Bronchial epithelial cell (primary cell): ENCODE measurements at regions not wholly inside any gene's neighbourhood (a gene's known extent, or its start where the extent isn't known, plus 50 kb on each side); places are given as distances from the start of the nearest gene placed in this dataset.

Source experiments
- DNase-seq: peaks from one replicate; pipeline ENCODE4 v3.0.0-alpha.2; 2010; ENCODE audit warnings: low read depth
- FAIRE-seq: peaks from 2 replicates; lab custom pipeline; 2011; peaks lifted over from hg19 to GRCh38; lab: Jason Lieb, UNC
- H3K27me3 ChIP-seq: 2 replicates; pipeline ENCODE4 v1.5.1; 2011; ENCODE audit warnings: low read length; ENCODE audit not compliant: control insufficient read depth, insufficient read depth
- H3K36me3 ChIP-seq: 2 replicates; pipeline ENCODE4 v1.5.1; 2011; ENCODE audit warnings: low read length; ENCODE audit not compliant: control insufficient read depth, insufficient read depth
- H3K4me3 ChIP-seq: 2 replicates; pipeline ENCODE4 v1.5.1; 2011; ENCODE audit warnings: mild to moderate bottlenecking, low read depth, low read length, control low read depth
- TF ChIP-seq, protein P1 (sequence below): IDR thresholded peaks from 2 replicates; pipeline ENCODE4 v1.5.1; 2011; ENCODE audit warnings: mild to moderate bottlenecking, moderate library complexity, low read length, control low read depth, inconsistent platforms; ENCODE audit not compliant: insufficient read depth, severe bottlenecking

DNA sequence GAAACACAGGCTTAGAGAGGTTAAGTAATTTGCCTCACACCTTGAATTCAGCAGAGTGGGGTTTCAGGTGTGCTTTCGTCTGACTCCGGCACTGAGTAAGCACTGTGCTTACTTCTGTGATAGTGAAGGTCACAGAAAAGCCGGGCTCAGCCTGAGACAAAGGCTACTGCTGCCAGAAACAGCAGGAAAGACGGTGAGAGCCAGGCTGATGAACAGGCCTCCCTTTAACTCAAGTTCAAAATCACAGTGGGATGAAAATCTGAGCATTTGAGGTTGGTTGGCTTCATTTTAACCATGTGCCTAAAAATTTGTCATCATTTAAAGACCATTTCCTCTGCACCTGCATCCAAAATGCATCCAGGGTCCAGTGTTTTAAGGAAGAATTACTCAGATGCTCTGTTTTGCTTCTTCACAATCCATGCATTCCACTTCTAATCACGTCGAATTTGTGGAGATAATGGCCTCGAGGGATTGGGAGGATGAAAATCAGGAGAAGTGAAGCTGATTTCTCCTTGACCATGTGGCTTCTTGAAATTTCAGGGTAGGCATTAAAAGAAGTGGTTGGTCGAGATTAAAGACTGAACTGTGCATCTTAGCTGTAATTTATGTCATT lies 121.2 kb upstream of the LNX1 start:
- Histone ChIP-seq H3K27me3 (no peaks in the 10 kb centered on the region), H3K4me3 (no peak overlapping the region), H3K36me3 (no peaks in the 10 kb centered on the region)
- TF ChIP-seq, protein P1, sequence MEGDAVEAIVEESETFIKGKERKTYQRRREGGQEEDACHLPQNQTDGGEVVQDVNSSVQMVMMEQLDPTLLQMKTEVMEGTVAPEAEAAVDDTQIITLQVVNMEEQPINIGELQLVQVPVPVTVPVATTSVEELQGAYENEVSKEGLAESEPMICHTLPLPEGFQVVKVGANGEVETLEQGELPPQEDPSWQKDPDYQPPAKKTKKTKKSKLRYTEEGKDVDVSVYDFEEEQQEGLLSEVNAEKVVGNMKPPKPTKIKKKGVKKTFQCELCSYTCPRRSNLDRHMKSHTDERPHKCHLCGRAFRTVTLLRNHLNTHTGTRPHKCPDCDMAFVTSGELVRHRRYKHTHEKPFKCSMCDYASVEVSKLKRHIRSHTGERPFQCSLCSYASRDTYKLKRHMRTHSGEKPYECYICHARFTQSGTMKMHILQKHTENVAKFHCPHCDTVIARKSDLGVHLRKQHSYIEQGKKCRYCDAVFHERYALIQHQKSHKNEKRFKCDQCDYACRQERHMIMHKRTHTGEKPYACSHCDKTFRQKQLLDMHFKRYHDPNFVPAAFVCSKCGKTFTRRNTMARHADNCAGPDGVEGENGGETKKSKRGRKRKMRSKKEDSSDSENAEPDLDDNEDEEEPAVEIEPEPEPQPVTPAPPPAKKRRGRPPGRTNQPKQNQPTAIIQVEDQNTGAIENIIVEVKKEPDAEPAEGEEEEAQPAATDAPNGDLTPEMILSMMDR = no peak
- DNase-seq = no peak
- no peak for FAIRE-seq

DNA sequence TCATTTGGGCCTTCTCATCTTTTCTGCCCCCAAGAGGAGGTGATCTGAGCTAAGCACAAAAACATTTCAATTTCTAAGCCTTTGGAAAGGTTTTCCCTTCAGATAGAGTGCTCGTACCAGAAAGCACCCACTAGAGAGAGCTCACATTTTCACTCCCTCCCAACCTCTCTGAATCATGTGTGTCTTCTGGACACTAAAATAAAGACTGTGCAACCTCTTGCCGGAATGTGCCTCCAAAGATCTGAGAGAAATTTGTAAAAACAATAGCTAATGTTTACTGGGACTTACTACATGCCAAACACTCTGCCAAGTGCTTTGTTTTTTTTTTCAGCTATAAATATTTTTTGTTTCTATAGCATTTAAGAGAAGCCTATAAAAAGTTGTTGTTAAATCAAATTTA lies 120.6 kb upstream of the LNX1 start:
- Histone ChIP-seq H3K36me3 (no peaks in the 10 kb centered on the region), H3K4me3 (no peak overlapping the region), H3K27me3 (no peaks in the 10 kb centered on the region)
- TF ChIP-seq, protein P1 = no peak
- DNase-seq (no peak), FAIRE-seq (no peak)

DNA sequence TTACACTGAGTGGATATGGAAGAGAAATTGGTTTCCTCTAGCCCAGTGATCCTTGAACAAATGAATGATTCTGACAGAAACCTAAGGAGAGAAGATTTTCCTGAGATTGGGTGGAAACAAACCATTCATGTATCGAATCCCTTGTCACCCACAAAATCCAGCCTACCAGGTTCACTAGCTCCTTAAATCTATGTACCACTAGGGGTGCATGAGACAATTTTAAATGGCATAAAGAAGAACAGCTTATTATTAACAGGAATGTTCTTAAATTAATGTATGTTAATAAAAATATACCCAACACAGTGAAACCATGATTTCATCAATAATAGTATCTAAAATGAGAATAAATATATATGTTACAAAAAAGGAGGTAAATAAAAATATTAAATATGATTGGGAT lies 118.4 kb upstream of the LNX1 start:
- Histone ChIP-seq H3K27me3 (no peaks in the 10 kb centered on the region), H3K4me3 (no peak overlapping the region), H3K36me3 (no peaks in the 10 kb centered on the region)
- no peak for FAIRE-seq
- TF ChIP-seq, protein P1 = no peak
- DNase-seq = no peak

DNA sequence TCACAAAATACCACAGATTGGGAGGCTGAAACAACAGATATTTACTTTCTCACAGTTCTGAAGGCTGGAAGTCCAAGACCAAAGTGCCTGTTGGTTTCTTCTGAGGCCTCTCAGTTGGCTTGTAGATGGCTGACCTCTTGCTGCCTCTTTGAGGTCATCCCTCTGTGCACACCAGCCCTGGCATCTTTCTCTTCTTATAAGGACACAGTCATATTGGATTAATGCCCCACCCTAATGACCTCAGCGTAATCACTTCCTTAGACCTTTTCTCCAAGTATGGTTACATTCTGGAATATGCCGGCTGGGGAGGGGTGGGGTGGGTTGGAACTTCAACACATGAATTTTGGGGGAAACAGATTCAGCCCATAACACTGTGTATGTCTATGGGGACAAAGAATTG lies 116.2 kb upstream of the LNX1 start:
- FAIRE-seq = no peak

DNA sequence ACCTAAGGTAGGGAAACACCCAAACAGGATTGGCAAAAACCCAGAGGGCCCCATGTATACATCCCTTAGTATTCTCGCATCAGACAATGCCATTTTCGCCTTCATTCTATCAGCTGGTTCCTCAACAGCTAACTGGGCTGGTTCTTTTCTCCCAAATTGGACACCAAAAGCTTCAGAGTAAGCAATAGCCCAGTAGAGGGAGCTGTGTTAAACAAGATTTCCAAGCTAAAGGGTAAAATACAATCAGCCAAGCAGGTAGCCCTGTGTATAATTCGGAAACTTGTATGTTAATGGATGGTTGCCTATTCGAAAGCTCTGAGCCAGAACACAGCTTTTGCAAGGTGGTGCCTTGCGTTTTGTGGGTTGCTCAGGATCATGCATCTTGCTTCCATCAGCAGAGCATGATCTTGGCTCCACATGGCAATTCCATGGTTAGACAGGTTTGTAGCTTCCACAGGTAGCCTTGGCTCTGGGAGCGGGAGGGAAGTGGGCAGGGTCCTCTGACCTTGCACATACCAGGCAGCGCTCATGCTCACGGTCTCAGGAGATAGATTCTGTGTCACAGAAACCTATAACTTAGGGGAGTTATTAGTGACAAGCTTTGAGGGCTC lies 115.2 kb upstream of the LNX1 start:
- FAIRE-seq (no peak), DNase-seq (peak; percentile 62)
- H3K27me3 ChIP-seq = no peaks in the 10 kb centered on the region
- no peak overlapping the region for H3K4me3 ChIP-seq
- TF ChIP-seq, protein P1 = peak; percentile 72
- no peaks in the 10 kb centered on the region for H3K36me3 ChIP-seq

More for the DNA sequence above, 116.2 kb upstream of the LNX1 start:
- no peaks in the 10 kb centered on the region for H3K36me3 ChIP-seq
- H3K27me3 ChIP-seq = no peaks in the 10 kb centered on the region
- no peak overlapping the region for H3K4me3 ChIP-seq
- TF ChIP-seq, protein P1 = no peak
- DNase-seq = no peak
